HG03460 (cell line): ENCODE measurements at regions not wholly inside any gene's neighbourhood (a gene's known extent, or its start where the extent isn't known, plus 50 kb on each side); places are given as distances from the start of the nearest gene placed in this dataset.

Source experiments
- ATAC-seq: cut with Tn5 transposase; IDR thresholded peaks from one replicate; pipeline ENCODE4 v1.9.1; 2021; ENCODE audit not compliant: unreplicated experiment

- ATAC-seq: no peak
Observed at GRCh38 chr4:149927514-149927913, 111.9 kb upstream of the IQCM start.

GRCh38 chr4:149928507-149928906 lies 112.9 kb upstream of the IQCM start:
- no peak for ATAC-seq

- no peak for ATAC-seq
Observed at GRCh38 chr4:149931431-149931830, 115.8 kb upstream of the IQCM start.

GRCh38 chr4:149932188-149932587 lies 116.5 kb upstream of the IQCM start:
- no peak for ATAC-seq

- no peak for ATAC-seq
Observed at GRCh38 chr4:149933120-149933519, 117.5 kb upstream of the IQCM start.

GRCh38 chr4:149933883-149934282 lies 118.2 kb upstream of the IQCM start:
- no peak for ATAC-seq

- no peak for ATAC-seq
Observed at GRCh38 chr4:149949381-149949780, 128.9 kb upstream of the DCLK2 start.

GRCh38 chr4:149951152-149951900 lies 126.9 kb upstream of the DCLK2 start:
- no peak for ATAC-seq

- no peak for ATAC-seq
Observed at GRCh38 chr4:149952101-149952500, 126.1 kb upstream of the DCLK2 start.

GRCh38 chr4:149952716-149953115 lies 125.5 kb upstream of the DCLK2 start:
- ATAC-seq: no peak

- ATAC-seq: no peak
Observed at GRCh38 chr4:149955780-149956390, 122.4 kb upstream of the DCLK2 start.

GRCh38 chr4:149956678-149957077 lies 121.6 kb upstream of the DCLK2 start:
- ATAC-seq: no peak

GRCh38 chr4:149961876-149962597 lies 116.2 kb upstream of the DCLK2 start:
- no peak for ATAC-seq

GRCh38 chr4:149964001-149964796 lies 114.0 kb upstream of the DCLK2 start:
- ATAC-seq: no peak

- no peak for ATAC-seq
Observed at GRCh38 chr4:149965206-149965605, 113.0 kb upstream of the DCLK2 start.

- no peak for ATAC-seq
Observed at GRCh38 chr4:149972407-149972806, 105.8 kb upstream of the DCLK2 start.

GRCh38 chr4:149973181-149973580 lies 105.1 kb upstream of the DCLK2 start:
- no peak for ATAC-seq

GRCh38 chr4:149975172-149975571 lies 103.1 kb upstream of the DCLK2 start:
- ATAC-seq: no peak

GRCh38 chr4:149980121-149980682 lies 98.0 kb upstream of the DCLK2 start:
- no peak for ATAC-seq

- ATAC-seq: no peak
Observed at GRCh38 chr4:149980941-149981340, 97.3 kb upstream of the DCLK2 start.

- no peak for ATAC-seq
Observed at GRCh38 chr4:149983401-149983800, 94.8 kb upstream of the DCLK2 start.
